Caco-2 (cell line): ENCODE measurements at regions not wholly inside any gene's neighbourhood (a gene's known extent, or its start where the extent isn't known, plus 50 kb on each side); places are given as distances from the start of the nearest gene placed in this dataset.

Source experiments
- BruUV-seq: library from RNA; stranded (reverse); fragments of 400-500 nt; replicated peaks from 2 replicates; lab custom pipeline; 2021; lab: Mats Ljungman, UMichigan
- CTCF ChIA-PET: fragments of 300-600 bp; sonication (Branson Sonifier 250); formaldehyde crosslinking; loops from one replicate; lab custom pipeline; 2022; ENCODE audit warnings: antibody characterized with exemption; lab: Charles Lee
- POLR2A ChIA-PET: fragments of 300-600 bp; sonication (Branson Sonifier 250); formaldehyde crosslinking; loops from one replicate; lab custom pipeline; 2022; ENCODE audit warnings: antibody characterized with exemption; lab: Charles Lee
- DNase-seq, 2 experiments: peaks; one replicate each; pipeline versions ENCODE4 v3.0.0 to v3.0.0-alpha.2; 2020 to 2022
- H3K27me3 ChIP-seq: replicated peaks from 2 replicates; pipeline ENCODE4 v1.6.0; 2011; ENCODE audit warnings: low read length; ENCODE audit not compliant: control insufficient read depth, insufficient read depth
- H3K36me3 ChIP-seq: 2 replicates; pipeline ENCODE4 v1.5.1; 2011; ENCODE audit warnings: low read length; ENCODE audit not compliant: control insufficient read depth, insufficient read depth
- H3K4me1 ChIP-seq: fragments of 250-450 bp; sonication (Bioruptor Pico); 2 replicates; pipeline ENCODE4 v1.5.1; 2020; ENCODE audit warnings: mild to moderate bottlenecking
- H3K4me3 ChIP-seq: 2 replicates; pipeline ENCODE4 v1.5.1; 2011; ENCODE audit warnings: low read depth, mild to moderate bottlenecking, control low read depth, low read length
- H3K9me3 ChIP-seq: fragments of 250-450 bp; sonication (Bioruptor Pico); 2 replicates; pipeline ENCODE4 v1.5.1; 2020; ENCODE audit warnings: mild to moderate bottlenecking, moderate library complexity
- H3K27ac Mint-ChIP-seq: one replicate; pipeline ENCODE4 v1.8.0; 2022; ENCODE audit warnings: mixed read lengths; ENCODE audit not compliant: unreplicated experiment
- H3K27me3 Mint-ChIP-seq: one replicate; pipeline ENCODE4 v1.8.0; 2022; ENCODE audit warnings: mixed read lengths; ENCODE audit not compliant: insufficient read depth, unreplicated experiment
- H3K36me3 Mint-ChIP-seq: one replicate; pipeline ENCODE4 v1.8.0; 2022; ENCODE audit warnings: mild to moderate bottlenecking, mixed read lengths; ENCODE audit not compliant: insufficient read depth, unreplicated experiment
- H3K4me1 Mint-ChIP-seq: one replicate; pipeline ENCODE4 v1.8.0; 2022; ENCODE audit warnings: low read depth, mixed read lengths; ENCODE audit not compliant: unreplicated experiment
- H3K4me3 Mint-ChIP-seq: one replicate; pipeline ENCODE4 v1.8.0; 2022; ENCODE audit warnings: mild to moderate bottlenecking, moderate library complexity, mixed read lengths; ENCODE audit not compliant: unreplicated experiment
- H3K9me3 Mint-ChIP-seq: one replicate; pipeline ENCODE4 v1.8.0; 2022; ENCODE audit warnings: mixed read lengths; ENCODE audit not compliant: unreplicated experiment
- intact Hi-C: fragments of 100-400 bp; cut with micrococcal nuclease; formaldehyde crosslinking; loops from one replicate; pipeline ENCODE4 v1.10.0; 2022; ENCODE audit not compliant: unreplicated experiment
- TF ChIP-seq, protein P1 (sequence below), 2 experiments: fragments of 200-600 bp in 1 of 2; IDR thresholded peaks; 1 replicate in 1 of 2; 2 replicates in 1 of 2; pipeline versions ENCODE4 v1.5.1 to v1.8.0; 2011 to 2022; ENCODE audit warnings: antibody characterized with exemption in 1 of 2, control low read depth in 1 of 2, inconsistent platforms in 1 of 2, low read depth in 1 of 2, low read length in 1 of 2, mild to moderate bottlenecking in 1 of 2, moderate library complexity in 1 of 2; ENCODE audit not compliant: insufficient read depth in 1 of 2, severe bottlenecking in 1 of 2, unreplicated experiment in 1 of 2

- intact Hi-C loops, result loop anchor here (2.0 kb wide), 1 partner anchor 76 kb away; the partner anchor contains the start of gene VGLL4
- H3K36me3 Mint-ChIP-seq, result peaks cover 19% of the 10 kb centered on the region
- Histone ChIP-seq H3K4me1 (peaks cover 22% of the 10 kb centered on the region), H3K36me3 (no peaks in the 10 kb centered on the region), H3K9me3 (no peaks in the 10 kb centered on the region), H3K27me3 (no peaks in the 10 kb centered on the region), H3K4me3 (peak overlapping the region; percentile 98)
- DNase-seq, result peak; percentile 52 to 53
- ChIA-PET POLR2A (interaction anchor here (0.6 to 1.0 kb wide), 4 partner anchors 28 to 100 kb away, joined by 3 to 5 read pairs (median 4); no protein-coding TSS in a partner anchor), CTCF (no interaction called here)
- no peaks in the 10 kb centered on the region for H3K9me3 Mint-ChIP-seq
- peak overlapping the region; percentile 94 for H3K4me3 Mint-ChIP-seq
- H3K27me3 Mint-ChIP-seq, result no peaks in the 10 kb centered on the region
- peaks cover 20% of the 10 kb centered on the region for H3K4me1 Mint-ChIP-seq
- BruUV-seq, result no TSS peak
- TF ChIP-seq, protein P1, sequence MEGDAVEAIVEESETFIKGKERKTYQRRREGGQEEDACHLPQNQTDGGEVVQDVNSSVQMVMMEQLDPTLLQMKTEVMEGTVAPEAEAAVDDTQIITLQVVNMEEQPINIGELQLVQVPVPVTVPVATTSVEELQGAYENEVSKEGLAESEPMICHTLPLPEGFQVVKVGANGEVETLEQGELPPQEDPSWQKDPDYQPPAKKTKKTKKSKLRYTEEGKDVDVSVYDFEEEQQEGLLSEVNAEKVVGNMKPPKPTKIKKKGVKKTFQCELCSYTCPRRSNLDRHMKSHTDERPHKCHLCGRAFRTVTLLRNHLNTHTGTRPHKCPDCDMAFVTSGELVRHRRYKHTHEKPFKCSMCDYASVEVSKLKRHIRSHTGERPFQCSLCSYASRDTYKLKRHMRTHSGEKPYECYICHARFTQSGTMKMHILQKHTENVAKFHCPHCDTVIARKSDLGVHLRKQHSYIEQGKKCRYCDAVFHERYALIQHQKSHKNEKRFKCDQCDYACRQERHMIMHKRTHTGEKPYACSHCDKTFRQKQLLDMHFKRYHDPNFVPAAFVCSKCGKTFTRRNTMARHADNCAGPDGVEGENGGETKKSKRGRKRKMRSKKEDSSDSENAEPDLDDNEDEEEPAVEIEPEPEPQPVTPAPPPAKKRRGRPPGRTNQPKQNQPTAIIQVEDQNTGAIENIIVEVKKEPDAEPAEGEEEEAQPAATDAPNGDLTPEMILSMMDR (IDR thresholded peaks at IDR 0.05; ENCODE audit: insufficient read depth in 1 of 2, low read depth in 1 of 2, low read length in 1 of 2, severe bottlenecking in 1 of 2, unreplicated experiment in 1 of 2), result no peak
- peak overlapping the region; percentile 86 for H3K27ac Mint-ChIP-seq
These were observed 75.1 kb upstream of the VGLL4 start for GRCh38 chr3:11718637-11719405.

- TSS peak; percentile 43 for BruUV-seq
- CTCF ChIA-PET, result no interaction called here
- H3K9me3 ChIP-seq, result no peaks in the 10 kb centered on the region
- Mint-ChIP-seq H3K4me1 (peaks cover 20% of the 10 kb centered on the region), H3K9me3 (no peaks in the 10 kb centered on the region), H3K27me3 (no peaks in the 10 kb centered on the region), H3K4me3 (peak overlapping the region; percentile 94), H3K27ac (peak overlapping the region; percentile 86), H3K36me3 (peaks cover 19% of the 10 kb centered on the region)
- TF ChIP-seq, protein P1 (IDR thresholded peaks at IDR 0.05; ENCODE audit: insufficient read depth in 1 of 2, low read depth in 1 of 2, low read length in 1 of 2, severe bottlenecking in 1 of 2, unreplicated experiment in 1 of 2), result no peak
- H3K27me3 ChIP-seq, result no peaks in the 10 kb centered on the region
- peaks cover 22% of the 10 kb centered on the region for H3K4me1 ChIP-seq
- POLR2A ChIA-PET, result no interaction called here
- H3K4me3 ChIP-seq, result peak overlapping the region; percentile 98
- H3K36me3 ChIP-seq, result no peaks in the 10 kb centered on the region
- DNase-seq, result peak in 1 of 2 experiments; percentile 22
- intact Hi-C loops, result loop anchor here (2.0 kb wide), 1 partner anchor 75 kb away; the partner anchor contains the start of gene VGLL4
These were observed 74.3 kb upstream of the VGLL4 start for GRCh38 chr3:11717768-11718636.

DNA sequence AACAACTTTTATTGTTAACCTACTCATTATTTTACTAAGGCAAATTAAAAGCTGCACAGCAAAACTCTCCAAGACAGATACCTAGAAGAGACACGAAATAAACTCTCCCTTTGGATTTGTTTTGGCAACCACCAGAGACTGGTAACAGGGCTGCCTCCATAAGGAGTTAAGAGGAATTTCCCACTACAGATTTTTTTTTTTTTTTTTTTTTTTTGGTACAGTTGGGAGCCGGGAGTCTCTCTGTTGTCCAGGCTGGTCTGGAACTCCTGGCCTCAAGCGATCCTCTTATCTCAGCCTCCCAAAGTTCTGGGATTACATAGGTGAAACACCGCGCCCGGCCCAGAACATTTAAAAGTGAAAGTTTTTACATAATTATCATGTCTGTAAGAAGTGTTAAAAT lies 73.6 kb upstream of the VGLL4 start:
- no peaks in the 10 kb centered on the region for H3K27me3 ChIP-seq
- peaks cover 21% of the 10 kb centered on the region for H3K4me1 Mint-ChIP-seq
- peak overlapping the region; percentile 94 for H3K4me3 Mint-ChIP-seq
- POLR2A ChIA-PET, result no interaction called here
- intact Hi-C loops, result no loop called here
- H3K9me3 ChIP-seq, result no peaks in the 10 kb centered on the region
- DNase-seq, result no peak
- peaks cover 19% of the 10 kb centered on the region for H3K36me3 Mint-ChIP-seq
- H3K9me3 Mint-ChIP-seq, result peaks cover under 1% of the 10 kb centered on the region
- H3K27me3 Mint-ChIP-seq, result no peaks in the 10 kb centered on the region
- CTCF ChIA-PET, result no interaction called here
- H3K36me3 ChIP-seq, result no peaks in the 10 kb centered on the region
- H3K4me1 ChIP-seq, result peaks cover 22% of the 10 kb centered on the region
- no peak overlapping the region for H3K4me3 ChIP-seq
- peak overlapping the region; percentile 77 for H3K27ac Mint-ChIP-seq
- TF ChIP-seq, protein P1 (IDR thresholded peaks at IDR 0.05; ENCODE audit: insufficient read depth in 1 of 2, low read depth in 1 of 2, low read length in 1 of 2, severe bottlenecking in 1 of 2, unreplicated experiment in 1 of 2), result no peak
- BruUV-seq, result no TSS peak
